HEK293 (cell line): ENCODE measurements at regions not wholly inside any gene's neighbourhood (a gene's known extent, or its start where the extent isn't known, plus 50 kb on each side); places are given as distances from the start of the nearest gene placed in this dataset.

Experiments used
- CTCF ChIA-PET: fragments of 350-600 bp; formaldehyde crosslinking; extraction: SDS; loops from one replicate; lab custom pipeline; 2021; ENCODE audit warnings: antibody characterized with exemption; lab: Yijun Ruan, JAX
- POLR2A ChIA-PET: fragments of 300-600 bp; formaldehyde crosslinking; extraction: SDS; loops from one replicate; lab custom pipeline; 2020; ENCODE audit warnings: antibody characterized with exemption, inconsistent platforms; lab: Yijun Ruan, JAX
- H3K27ac ChIP-seq: fragments of 200-500 bp; sonication (Bioruptor generic); 2 replicates; pipeline ENCODE4 v1.5.1; 2014; ENCODE audit warnings: low read depth, low read length, control low read depth, inconsistent platforms; ENCODE audit errors: extremely low read depth
- H3K36me3 ChIP-seq, 2 experiments: fragments of 200-500 bp in 1 of 2; sonication (Bioruptor generic) in 1 of 2; 1 replicate in 1 of 2; 2 replicates in 1 of 2; pipeline ENCODE4 v1.5.1; 2014 to 2017; ENCODE audit warnings: inconsistent platforms in 2 of 2, low read length in 2 of 2; ENCODE audit not compliant: control insufficient read depth in 2 of 2, insufficient read depth in 1 of 2
- H3K4me1 ChIP-seq: fragments of 200-500 bp; sonication (Bioruptor generic); 2 replicates; pipeline ENCODE4 v1.5.1; 2014; ENCODE audit warnings: mild to moderate bottlenecking, low read length, inconsistent platforms; ENCODE audit not compliant: control insufficient read depth, insufficient read depth
- H3K4me3 ChIP-seq: 2 replicates; pipeline ENCODE4 v1.5.1; 2011; ENCODE audit warnings: low read depth, mild to moderate bottlenecking, control low read depth, low read length, moderate library complexity
- H3K9me3 ChIP-seq: fragments of 200-500 bp; sonication (Bioruptor generic); 2 replicates; pipeline ENCODE4 v1.5.1; 2014; ENCODE audit warnings: low read depth, low read length, inconsistent platforms; ENCODE audit not compliant: control insufficient read depth, insufficient read depth
- FEZF1 ChIP-seq: fragments of 450-650 bp; formaldehyde crosslinking; IDR thresholded peaks from 2 replicates; pipeline ENCODE4 v1.5.1; 2016; ENCODE audit warnings: missing biosample characterization, missing genetic modification characterization
- GLIS2 ChIP-seq: fragments of 450-650 bp; formaldehyde crosslinking; IDR thresholded peaks from 2 replicates; pipeline ENCODE4 v1.5.1; 2016; ENCODE audit warnings: missing biosample characterization, missing genetic modification characterization
- HIC1 ChIP-seq: fragments of 450-650 bp; formaldehyde crosslinking; IDR thresholded peaks from 2 replicates; pipeline ENCODE4 v1.5.1; 2016; ENCODE audit warnings: missing biosample characterization, missing genetic modification characterization
- KLF1 ChIP-seq: fragments of 450-650 bp; formaldehyde crosslinking; IDR thresholded peaks from 2 replicates; pipeline ENCODE4 v1.5.1; 2016; ENCODE audit warnings: missing biosample characterization, missing genetic modification characterization
- OVOL3 ChIP-seq: fragments of 450-650 bp; formaldehyde crosslinking; IDR thresholded peaks from 2 replicates; pipeline ENCODE4 v1.5.1; 2016; ENCODE audit warnings: missing biosample characterization, missing genetic modification characterization
- PATZ1 ChIP-seq: fragments of 450-650 bp; formaldehyde crosslinking; IDR thresholded peaks from 2 replicates; pipeline ENCODE4 v1.5.1; 2016; ENCODE audit warnings: missing biosample characterization, missing genetic modification characterization
- PRDM10 ChIP-seq: fragments of 450-650 bp; formaldehyde crosslinking; IDR thresholded peaks from 2 replicates; pipeline ENCODE4 v1.5.1; 2016; ENCODE audit warnings: missing biosample characterization, missing genetic modification characterization
- SCRT1 ChIP-seq: fragments of 450-650 bp; formaldehyde crosslinking; IDR thresholded peaks from 2 replicates; pipeline ENCODE4 v1.5.1; 2016; ENCODE audit warnings: missing biosample characterization, missing genetic modification characterization, borderline replicate concordance
- ZBTB17 ChIP-seq: fragments of 450-650 bp; formaldehyde crosslinking; IDR thresholded peaks from 2 replicates; pipeline ENCODE4 v1.5.1; 2016; ENCODE audit warnings: missing biosample characterization, missing genetic modification characterization
- ZBTB6 ChIP-seq: fragments of 450-650 bp; formaldehyde crosslinking; IDR thresholded peaks from 2 replicates; pipeline ENCODE4 v1.5.1; 2017; ENCODE audit warnings: missing biosample characterization, missing genetic modification characterization
- ZFHX2 ChIP-seq: fragments of 450-650 bp; formaldehyde crosslinking; conservative IDR thresholded peaks from 2 replicates; pipeline ENCODE4 v1.5.1; 2016; ENCODE audit warnings: missing biosample characterization, missing genetic modification characterization
- ZFP37 ChIP-seq: fragments of 450-650 bp; formaldehyde crosslinking; IDR thresholded peaks from 2 replicates; pipeline ENCODE4 v1.5.1; 2016; ENCODE audit warnings: missing biosample characterization, missing genetic modification characterization
- ZFP41 ChIP-seq: fragments of 450-650 bp; formaldehyde crosslinking; IDR thresholded peaks from 2 replicates; pipeline ENCODE4 v1.5.1; 2016; ENCODE audit warnings: missing biosample characterization, missing genetic modification characterization, borderline replicate concordance
- ZNF175 ChIP-seq: fragments of 450-650 bp; formaldehyde crosslinking; IDR thresholded peaks from 2 replicates; pipeline ENCODE4 v1.5.1; 2016; ENCODE audit warnings: missing biosample characterization, missing genetic modification characterization
- ZNF302 ChIP-seq: fragments of 450-650 bp; formaldehyde crosslinking; IDR thresholded peaks from 2 replicates; pipeline ENCODE4 v1.5.1; 2016; ENCODE audit warnings: missing biosample characterization, missing genetic modification characterization, low read depth
- ZNF311 ChIP-seq: fragments of 450-650 bp; formaldehyde crosslinking; IDR thresholded peaks from 2 replicates; pipeline ENCODE4 v1.5.1; 2017; ENCODE audit warnings: missing biosample characterization, missing genetic modification characterization, borderline replicate concordance
- ZNF324 ChIP-seq: fragments of 450-650 bp; formaldehyde crosslinking; IDR thresholded peaks from 2 replicates; pipeline ENCODE4 v1.5.1; 2016; ENCODE audit warnings: missing biosample characterization, missing genetic modification characterization
- ZNF341 ChIP-seq: fragments of 450-650 bp; formaldehyde crosslinking; IDR thresholded peaks from 2 replicates; pipeline ENCODE4; 2016; ENCODE audit warnings: low read depth, missing biosample characterization, missing genetic modification characterization
- ZNF426 ChIP-seq: fragments of 450-650 bp; formaldehyde crosslinking; IDR thresholded peaks from 2 replicates; pipeline ENCODE4 v1.5.1; 2017; ENCODE audit warnings: missing biosample characterization, missing genetic modification characterization, mild to moderate bottlenecking, inconsistent platforms, moderate library complexity
- ZNF530 ChIP-seq: fragments of 450-650 bp; formaldehyde crosslinking; IDR thresholded peaks from 2 replicates; pipeline ENCODE4 v1.5.1; 2016; ENCODE audit warnings: low read depth, missing biosample characterization, missing genetic modification characterization
- ZNF558 ChIP-seq: fragments of 450-650 bp; formaldehyde crosslinking; IDR thresholded peaks from 2 replicates; pipeline ENCODE4 v1.5.1; 2016; ENCODE audit warnings: missing biosample characterization, missing genetic modification characterization
- ZNF571 ChIP-seq: fragments of 450-650 bp; formaldehyde crosslinking; IDR thresholded peaks from 2 replicates; pipeline ENCODE4 v1.5.0; 2017; ENCODE audit warnings: missing biosample characterization, missing genetic modification characterization
- ZNF624 ChIP-seq: fragments of 450-650 bp; formaldehyde crosslinking; IDR thresholded peaks from 2 replicates; pipeline ENCODE4 v1.5.1; 2017; ENCODE audit warnings: missing biosample characterization, missing genetic modification characterization
- ZNF777 ChIP-seq: fragments of 450-650 bp; formaldehyde crosslinking; IDR thresholded peaks from 2 replicates; pipeline ENCODE4 v1.5.1; 2017; ENCODE audit warnings: missing biosample characterization, missing genetic modification characterization, borderline replicate concordance
- ZNF843 ChIP-seq: fragments of 450-650 bp; formaldehyde crosslinking; IDR thresholded peaks from 2 replicates; pipeline ENCODE4 v1.5.1; 2016; ENCODE audit warnings: missing biosample characterization, missing genetic modification characterization

- no peak overlapping the region for H3K4me3 ChIP-seq
- CTCF ChIA-PET, result interaction anchor here (0.5 to 1.1 kb wide), 3 partner anchors 9 to 1299 kb away, joined by 3 to 5 read pairs (median 3); no protein-coding TSS in a partner anchor
These were observed 540.5 kb upstream of the KLF12 start for GRCh38 chr13:74674720-74675119.

GRCh38 chr13:74669149-74669548 is 534.9 kb upstream of the KLF12 start:
- Histone ChIP-seq H3K27ac (no peak overlapping the region), H3K36me3 (no peaks in the 10 kb centered on the region), H3K9me3 (no peaks in the 10 kb centered on the region), H3K4me1 (no peaks in the 10 kb centered on the region)
- CTCF ChIA-PET, result no interaction called here
- no peak for TF ChIP-seq GLIS2
- TF ChIP-seq ZNF302, result no peak
- no peak for TF ChIP-seq HIC1 (tag by site-specific recombination)
- TF ChIP-seq ZNF843, result no peak
- no peak for TF ChIP-seq KLF1
- TF ChIP-seq ZBTB17 (tag by site-specific recombination), result no peak
- TF ChIP-seq OVOL3, result no peak
- no peak for TF ChIP-seq ZFP41 (tag by site-specific recombination)
- no peak for TF ChIP-seq PRDM10
- TF ChIP-seq ZBTB6 (tag by site-specific recombination), result no peak
- TF ChIP-seq ZNF624 (tag by site-specific recombination), result no peak
- TF ChIP-seq ZNF426 (tag by site-specific recombination), result no peak
- TF ChIP-seq, all 188 proteins: peak for 0
- POLR2A ChIA-PET, result no interaction called here
- no peak overlapping the region for H3K4me3 ChIP-seq

More at GRCh38 chr13:74674720-74675119, 540.5 kb upstream of the KLF12 start:
- POLR2A ChIA-PET, result no interaction called here
- Histone ChIP-seq H3K9me3 (no peaks in the 10 kb centered on the region), H3K27ac (no peak overlapping the region), H3K4me1 (no peaks in the 10 kb centered on the region), H3K36me3 (no peaks in the 10 kb centered on the region)
- no peak for TF ChIP-seq ZNF175 (tag by site-specific recombination)

GRCh38 chr13:74667656-74668203 is 533.5 kb upstream of the KLF12 start:
- H3K36me3 ChIP-seq, result no peaks in the 10 kb centered on the region
- ChIA-PET POLR2A (no interaction called here), CTCF (no interaction called here)
- H3K4me1 ChIP-seq, result no peaks in the 10 kb centered on the region
- no peaks in the 10 kb centered on the region for H3K9me3 ChIP-seq
- no peak overlapping the region for H3K4me3 ChIP-seq
- no peak overlapping the region for H3K27ac ChIP-seq
- TF ChIP-seq ZFP37 (tag by site-specific recombination), result no peak
- no peak for TF ChIP-seq FEZF1 (tag by site-specific recombination)
- no peak for TF ChIP-seq SCRT1 (tag by site-specific recombination)
- TF ChIP-seq ZNF324 (tag by site-specific recombination), result no peak
- no peak for TF ChIP-seq ZNF530 (tag by site-specific recombination)
- no peak for TF ChIP-seq ZNF341 (tag by site-specific recombination)
- TF ChIP-seq ZNF571 (tag by site-specific recombination), result no peak
- no peak for TF ChIP-seq ZNF175 (tag by site-specific recombination)
- TF ChIP-seq ZNF777, result no peak
- TF ChIP-seq ZFHX2 (tag by site-specific recombination), result no peak
- no peak for TF ChIP-seq ZNF311
- no peak for TF ChIP-seq ZNF558 (tag by site-specific recombination)
- TF ChIP-seq PATZ1 (tag by site-specific recombination), result no peak
